GM21515 (cell line): ENCODE measurements at regions not wholly inside any gene's neighbourhood (a gene's known extent, or its start where the extent isn't known, plus 50 kb on each side); places are given as distances from the start of the nearest gene placed in this dataset.

ENCODE experiments used
- ATAC-seq: cut with Tn5 transposase; IDR thresholded peaks from one replicate; pipeline ENCODE4 v1.9.1; 2021; ENCODE audit not compliant: unreplicated experiment

DNA sequence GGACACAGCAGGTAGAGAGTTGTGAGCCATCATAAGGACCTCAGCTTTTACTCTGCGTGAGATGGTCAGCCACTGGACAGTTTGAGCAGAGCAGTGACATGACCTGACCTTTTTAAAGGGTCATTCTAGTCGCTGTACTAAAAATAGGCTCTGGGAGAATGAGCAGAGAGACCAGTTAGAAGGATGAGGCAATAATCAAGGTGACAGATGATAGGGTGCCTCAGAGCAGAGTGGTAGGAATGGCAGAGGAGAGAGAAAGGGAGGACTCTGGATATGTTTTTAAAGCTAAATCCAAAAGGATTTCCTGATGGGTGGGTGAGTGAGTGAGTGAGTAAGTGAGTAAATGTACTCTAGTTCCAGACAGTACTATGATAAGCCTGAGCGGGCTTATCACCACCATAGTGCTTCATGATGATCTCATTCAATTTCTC, 83.6 kb upstream of the ARHGAP5 start:
- ATAC-seq = no peak

GRCh38 chr14:31994391-31995033, 82.6 kb upstream of the ARHGAP5 start:
- no peak for ATAC-seq

- ATAC-seq = no peak
Observed at GRCh38 chr14:32003585-32003984, 73.5 kb upstream of the ARHGAP5 start.

GRCh38 chr14:32004300-32004699, 72.8 kb upstream of the ARHGAP5 start:
- no peak for ATAC-seq

- ATAC-seq = no peak
Observed at GRCh38 chr14:32005628-32006027, 71.5 kb upstream of the ARHGAP5 start.

DNA sequence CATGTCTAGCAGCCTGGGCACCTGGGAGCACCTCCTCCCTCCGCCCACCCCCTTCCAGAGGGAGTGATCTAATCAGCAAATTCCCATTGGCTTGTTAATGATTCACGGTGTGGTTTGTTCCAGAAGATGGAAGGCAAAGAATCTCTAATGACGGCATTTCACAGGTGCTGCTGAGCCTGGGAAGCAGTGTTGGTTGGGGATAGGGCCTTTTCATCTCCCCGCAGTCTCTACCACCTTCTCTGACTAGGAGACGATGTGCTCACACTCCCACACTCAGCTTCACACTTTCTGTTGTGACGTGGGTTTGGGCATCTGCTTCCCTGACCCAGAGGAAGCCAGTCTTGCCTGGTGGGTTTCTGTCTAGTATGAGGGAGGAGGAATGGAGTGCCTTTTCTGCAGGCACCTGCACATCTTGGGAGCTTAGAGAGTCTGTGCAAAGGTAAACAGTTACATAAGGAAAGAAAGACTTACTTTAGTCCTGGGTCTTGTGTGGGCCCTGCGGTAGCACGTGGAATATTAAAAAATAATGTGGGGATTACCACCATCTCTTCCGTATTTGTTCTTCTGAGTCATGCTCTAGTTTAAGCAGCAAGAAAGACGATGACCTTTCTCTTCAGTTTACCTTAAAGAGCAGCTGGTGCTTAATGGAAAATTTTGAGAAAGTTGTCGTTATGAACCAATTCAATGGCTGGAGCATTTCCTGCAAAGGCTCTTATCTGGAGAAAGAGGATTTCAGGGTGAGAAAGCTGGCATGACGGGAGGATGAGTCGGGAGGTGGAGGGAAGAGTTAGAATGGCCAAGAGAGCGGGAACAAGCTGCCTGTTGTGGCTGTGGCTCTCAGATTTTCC, 70.6 kb upstream of the ARHGAP5 start:
- ATAC-seq = no peak

GRCh38 chr14:32007755-32008362, 69.2 kb upstream of the ARHGAP5 start:
- ATAC-seq = no peak

DNA sequence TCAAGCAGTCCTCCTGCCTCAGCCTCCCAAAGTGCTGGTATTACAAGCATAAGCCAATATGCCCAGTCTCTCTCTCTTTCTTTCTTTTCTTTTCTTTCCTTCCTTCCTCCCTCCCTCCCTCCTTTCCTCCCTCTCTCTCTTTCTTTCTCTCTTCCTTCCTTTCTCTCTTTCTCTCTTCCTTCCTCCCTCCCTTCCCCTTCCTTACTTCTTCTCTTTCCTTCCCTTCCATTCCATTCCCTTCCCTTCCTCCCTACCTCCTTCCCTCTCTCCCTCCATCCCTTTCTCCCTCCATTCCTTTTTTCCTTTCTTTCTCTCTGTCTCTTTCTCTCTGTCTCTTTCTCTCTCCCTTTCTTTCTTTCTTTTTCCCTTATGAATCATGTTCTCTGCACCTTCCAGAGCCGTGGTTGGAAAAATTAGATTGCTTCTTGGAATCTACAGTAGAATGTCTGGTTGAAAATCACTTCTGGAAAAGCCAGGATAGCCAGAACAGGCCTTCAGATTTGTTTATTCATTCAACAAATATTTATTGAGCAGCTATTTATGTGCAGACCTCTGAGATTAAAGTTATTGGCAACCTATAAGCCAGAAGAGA, 68.4 kb upstream of the ARHGAP5 start:
- ATAC-seq = no peak

- ATAC-seq = no peak
Observed at GRCh38 chr14:32009221-32009975, 67.7 kb upstream of the ARHGAP5 start.

DNA sequence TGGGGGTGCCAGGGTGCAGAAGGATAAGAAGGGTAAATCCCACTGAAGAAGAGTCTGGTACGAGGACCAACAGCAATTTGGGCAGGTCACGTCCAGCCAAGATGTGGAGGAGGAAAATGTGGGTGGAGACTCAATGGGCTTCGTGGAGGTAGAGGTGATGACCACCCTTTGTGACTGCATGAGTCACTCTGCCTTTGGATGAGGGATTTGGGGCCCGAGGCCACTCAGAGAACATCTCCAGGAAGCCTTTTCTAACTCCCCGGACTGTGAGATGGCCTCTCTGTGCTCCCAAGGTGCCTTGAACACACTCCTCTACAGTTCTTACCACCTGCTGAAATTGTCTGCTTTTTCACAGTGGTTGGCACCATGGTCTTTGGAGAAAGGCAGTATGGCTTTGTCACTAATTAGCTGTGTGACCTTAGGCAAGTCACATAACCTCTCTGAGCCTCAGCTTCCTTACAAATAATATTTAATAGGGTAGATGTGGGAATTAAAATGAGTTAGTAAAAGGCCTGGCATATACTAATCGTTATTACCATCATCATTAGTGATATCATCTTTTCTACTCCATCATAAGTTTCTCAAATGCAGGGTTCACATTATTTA, 67.0 kb upstream of the ARHGAP5 start:
- ATAC-seq = no peak

DNA sequence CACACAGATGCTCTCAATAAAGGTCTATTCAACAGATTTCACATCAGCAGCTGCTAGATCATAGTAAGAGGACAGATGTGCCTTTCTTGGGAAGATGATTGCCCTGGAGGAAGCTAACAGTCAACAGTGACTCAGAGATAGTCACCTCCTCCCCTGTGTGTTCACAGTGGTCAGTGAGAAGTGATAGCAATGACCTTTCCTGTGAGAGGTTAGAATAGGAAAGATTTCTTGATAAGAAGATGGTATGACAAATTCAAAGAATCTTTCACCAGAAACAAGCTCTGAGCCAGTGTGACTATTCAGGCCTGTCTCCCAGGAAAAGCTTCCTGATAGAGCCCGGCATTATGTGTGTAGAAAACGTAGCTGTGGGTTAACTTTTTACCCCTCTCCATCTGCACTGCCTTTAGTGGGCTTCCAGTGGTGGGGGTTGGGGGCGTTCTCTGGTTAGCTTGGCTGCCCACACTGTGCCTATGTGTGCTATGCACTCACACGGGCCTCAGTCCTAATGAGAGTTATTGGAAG, 66.4 kb upstream of the ARHGAP5 start:
- no peak for ATAC-seq

GRCh38 chr14:32011225-32011624, 65.9 kb upstream of the ARHGAP5 start:
- ATAC-seq = no peak

DNA sequence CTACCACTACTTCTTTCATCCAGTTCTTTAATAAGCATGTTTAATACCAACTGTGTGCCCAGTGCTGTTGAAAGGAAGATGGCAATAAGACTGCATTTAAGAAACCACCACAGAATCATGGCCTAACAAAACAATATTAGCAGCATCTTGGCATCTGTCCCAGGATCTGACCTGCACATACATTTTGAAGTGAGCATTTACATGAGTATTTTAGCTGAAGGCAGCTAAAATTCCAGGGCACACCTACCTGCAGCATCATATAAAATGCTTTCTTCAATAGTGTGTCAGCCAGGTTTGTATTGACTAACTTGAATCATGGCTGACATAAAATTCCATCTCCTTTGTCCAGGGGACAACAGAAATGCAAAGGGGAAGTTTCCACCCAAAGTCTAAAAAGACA, 65.0 kb upstream of the ARHGAP5 start:
- no peak for ATAC-seq

DNA sequence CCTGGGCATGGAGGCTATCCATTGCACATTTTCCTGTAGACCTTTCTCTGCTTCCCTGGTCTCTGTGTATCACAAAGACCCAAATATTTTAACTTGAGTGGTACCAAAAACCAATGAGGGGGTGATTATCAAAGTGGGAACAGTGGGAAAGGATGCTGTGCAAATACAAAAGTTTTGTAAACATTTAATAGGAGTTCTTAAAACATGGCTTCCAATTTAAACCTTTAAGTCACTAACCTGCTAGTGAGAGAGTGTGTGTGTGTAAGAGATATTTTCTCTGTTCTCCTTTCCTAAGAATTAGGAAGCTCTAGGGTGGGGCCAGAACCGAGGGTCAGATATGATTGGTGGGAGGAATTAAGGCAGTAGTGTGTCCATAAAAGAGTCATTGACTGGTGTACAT, 64.5 kb upstream of the ARHGAP5 start:
- ATAC-seq = no peak

DNA sequence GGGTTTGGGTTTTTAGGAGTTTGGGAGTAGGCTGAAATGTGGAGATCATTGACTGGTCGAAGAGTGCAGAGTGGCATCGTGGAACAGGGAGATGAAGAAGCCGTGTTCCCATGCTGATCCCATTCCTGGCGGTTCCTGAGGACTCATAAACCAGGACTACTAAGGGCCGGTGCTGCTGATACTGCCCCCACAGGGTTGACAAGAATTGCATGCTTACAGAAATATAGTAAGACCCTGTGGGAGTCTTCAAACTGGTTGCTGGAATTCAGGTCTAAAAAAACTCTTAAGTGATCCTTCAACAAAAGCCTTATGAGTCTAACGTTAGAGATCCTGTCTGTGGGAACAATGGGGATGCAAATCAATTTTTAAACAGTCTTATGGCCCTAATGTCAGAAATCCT, 64.0 kb upstream of the ARHGAP5 start:
- ATAC-seq = no peak

DNA sequence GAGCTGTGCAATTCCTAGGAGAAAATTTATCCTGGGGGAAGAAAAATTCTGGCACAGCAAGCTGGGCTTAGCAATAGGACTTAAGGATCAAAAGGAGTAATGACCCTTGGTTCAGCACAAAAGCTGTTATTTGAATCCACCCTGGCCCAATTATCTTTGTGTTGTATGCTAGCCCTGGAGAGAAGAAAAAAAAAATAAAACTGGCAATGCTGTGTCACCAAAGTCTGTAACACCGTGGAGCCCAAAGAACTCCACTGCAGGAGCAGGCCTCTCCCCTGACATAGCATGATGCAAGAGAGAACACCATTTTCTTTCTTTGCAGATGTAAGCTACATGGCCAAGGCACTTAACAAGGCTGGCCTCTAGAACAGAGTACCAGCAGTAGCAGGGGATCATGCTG, 63.0 kb upstream of the ARHGAP5 start:
- ATAC-seq = no peak

DNA sequence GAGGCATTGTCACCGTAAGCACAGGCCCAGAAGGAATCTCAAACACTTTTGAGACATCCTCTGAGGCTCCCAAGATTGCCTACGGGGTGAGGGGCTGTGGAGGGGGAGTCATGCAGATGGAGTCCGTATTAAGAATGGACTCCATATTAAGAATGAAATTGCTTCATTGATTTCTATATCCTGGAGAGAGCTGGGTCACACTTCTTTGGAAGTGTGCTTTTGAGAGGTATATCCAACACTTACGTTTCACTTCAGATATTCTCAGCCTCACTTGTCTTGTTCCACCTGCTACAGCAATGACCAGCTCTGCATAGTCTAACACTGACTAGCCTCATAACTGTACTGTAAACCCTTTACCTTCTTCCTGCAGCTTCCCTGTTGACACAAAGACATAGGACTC, 62.6 kb upstream of the ARHGAP5 start:
- ATAC-seq = no peak

DNA sequence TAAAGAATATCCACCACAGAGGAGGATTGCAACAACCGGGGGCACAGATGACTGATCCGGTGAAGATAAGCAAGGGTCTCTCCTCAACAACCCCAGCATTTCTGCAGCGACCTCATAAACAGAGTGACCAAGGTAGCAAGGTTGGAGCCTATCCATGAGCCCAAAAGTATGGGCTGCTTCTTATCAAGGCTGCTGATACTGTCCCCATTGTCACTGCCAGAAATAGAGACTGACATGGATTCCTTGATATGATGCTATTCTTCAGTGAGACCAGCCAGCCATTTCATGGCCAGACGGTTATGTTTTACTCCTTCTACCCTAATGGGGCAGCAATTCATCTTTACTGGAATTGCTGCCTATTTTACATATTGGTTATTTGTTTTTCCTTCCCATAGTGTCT, 61.9 kb upstream of the ARHGAP5 start:
- no peak for ATAC-seq

- ATAC-seq = no peak
Observed at GRCh38 chr14:32017587-32017986, 59.5 kb upstream of the ARHGAP5 start.

GRCh38 chr14:32018391-32019092, 58.6 kb upstream of the ARHGAP5 start:
- ATAC-seq = no peak
